DND-41 (cell line): ENCODE measurements at regions not wholly inside any gene's neighbourhood (a gene's known extent, or its start where the extent isn't known, plus 50 kb on each side); places are given as distances from the start of the nearest gene placed in this dataset.

Experiments used
- ATAC-seq: fragments of 200-7000 bp; cut with Tn5 transposase; 3 replicates; pipeline ENCODE4 v1.9.1; 2021; ENCODE audit warnings: low read depth; ENCODE audit not compliant: insufficient read depth
- DNase-seq: peaks from one replicate; pipeline ENCODE4 v3.0.0-alpha.2; 2020
- H2AFZ ChIP-seq: 2 replicates; pipeline ENCODE4 v1.6.0; 2012; ENCODE audit warnings: low read depth, low read length
- H3K27ac ChIP-seq: 2 replicates; pipeline ENCODE4 v1.5.1; 2012; ENCODE audit warnings: low read length, inconsistent platforms
- H3K27me3 ChIP-seq: fragments of 200-600 bp; sonication (generic); 2 replicates; pipeline ENCODE4 v1.6.0; 2012; ENCODE audit warnings: low read length, mild to moderate bottlenecking, inconsistent platforms; ENCODE audit not compliant: insufficient read depth, poor library complexity
- H3K36me3 ChIP-seq: 2 replicates; pipeline ENCODE4 v1.5.1; 2012; ENCODE audit warnings: low read length, inconsistent platforms; ENCODE audit not compliant: insufficient read depth
- H3K4me1 ChIP-seq: 2 replicates; pipeline ENCODE4 v1.5.1; 2012; ENCODE audit warnings: mild to moderate bottlenecking, low read length; ENCODE audit not compliant: insufficient read depth
- H3K4me2 ChIP-seq: 2 replicates; pipeline ENCODE4 v1.6.0; 2012; ENCODE audit warnings: mild to moderate bottlenecking, moderate library complexity, low read length, inconsistent platforms; ENCODE audit not compliant: insufficient read depth
- H3K4me3 ChIP-seq, 2 experiments: fragments of 200-600 bp in 1 of 2; shearing (Covaris generic) in 1 of 2; 2 replicates each; pipeline ENCODE4 v1.5.1; 2012 to 2016; ENCODE audit warnings: inconsistent platforms in 2 of 2, low read length in 2 of 2, mild to moderate bottlenecking in 2 of 2, low read depth in 1 of 2, moderate library complexity in 1 of 2
- H3K79me2 ChIP-seq: 2 replicates; pipeline ENCODE4 v1.6.0; 2012; ENCODE audit warnings: low read length, inconsistent platforms; ENCODE audit not compliant: insufficient read depth
- H3K9ac ChIP-seq: 2 replicates; pipeline ENCODE4 v1.6.0; 2012; ENCODE audit warnings: low read depth, mild to moderate bottlenecking, inconsistent platforms, low read length, moderate library complexity
- H3K9me3 ChIP-seq: 2 replicates; pipeline ENCODE4 v1.5.1; 2012; ENCODE audit warnings: low read length, moderate library complexity, mild to moderate bottlenecking, inconsistent platforms; ENCODE audit not compliant: insufficient read depth, severe bottlenecking
- H4K20me1 ChIP-seq: 2 replicates; pipeline ENCODE4 v1.6.0; 2012; ENCODE audit warnings: low read length; ENCODE audit not compliant: insufficient read depth
- EZH2 ChIP-seq: IDR thresholded peaks from 3 replicates; pipeline ENCODE4 v1.6.1; 2012; ENCODE audit warnings: borderline replicate concordance, low read depth, mild to moderate bottlenecking, moderate library complexity, low read length, inconsistent platforms; ENCODE audit not compliant: severe bottlenecking
- TF ChIP-seq, protein P1 (sequence below): IDR thresholded peaks from 2 replicates; pipeline ENCODE4 v1.5.1; 2012; ENCODE audit warnings: borderline replicate concordance, low read length, moderate library complexity, mild to moderate bottlenecking; ENCODE audit not compliant: poor library complexity, severe bottlenecking; ENCODE audit errors: extremely low read depth

DNA sequence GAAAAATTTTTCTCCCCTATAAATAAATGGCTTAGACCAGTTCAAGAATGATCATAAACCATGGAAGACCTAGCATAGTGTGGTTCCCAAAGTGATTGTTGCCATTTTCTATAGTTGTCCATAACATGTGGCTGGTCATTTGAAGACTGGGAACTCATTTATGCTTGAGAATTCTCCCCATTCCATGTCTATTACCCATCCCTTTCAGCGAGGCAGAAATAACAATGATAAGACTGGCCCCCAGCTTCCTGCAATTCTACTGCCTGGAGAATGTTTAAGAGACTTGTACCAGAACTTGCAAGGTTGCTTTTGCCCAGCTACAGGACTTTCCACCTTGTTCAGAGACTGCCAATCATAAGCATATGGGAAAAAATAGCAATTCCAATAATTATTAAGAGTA lies 146.5 kb upstream of the CDH11 start:
- Histone ChIP-seq H3K9me3 (no peaks in the 10 kb centered on the region), H3K36me3 (no peaks in the 10 kb centered on the region), H3K27ac (no peak overlapping the region), H3K9ac (no peak overlapping the region), H3K4me3 (no peak overlapping the region), H3K27me3 (no peaks in the 10 kb centered on the region), H3K4me1 (no peaks in the 10 kb centered on the region), H4K20me1 (no peaks in the 10 kb centered on the region), H3K79me2 (no peaks in the 10 kb centered on the region), H3K4me2 (no peak overlapping the region), H2AFZ (no peak overlapping the region)
- DNase-seq (no peak), ATAC-seq (no peak)
- TF ChIP-seq, protein P1, sequence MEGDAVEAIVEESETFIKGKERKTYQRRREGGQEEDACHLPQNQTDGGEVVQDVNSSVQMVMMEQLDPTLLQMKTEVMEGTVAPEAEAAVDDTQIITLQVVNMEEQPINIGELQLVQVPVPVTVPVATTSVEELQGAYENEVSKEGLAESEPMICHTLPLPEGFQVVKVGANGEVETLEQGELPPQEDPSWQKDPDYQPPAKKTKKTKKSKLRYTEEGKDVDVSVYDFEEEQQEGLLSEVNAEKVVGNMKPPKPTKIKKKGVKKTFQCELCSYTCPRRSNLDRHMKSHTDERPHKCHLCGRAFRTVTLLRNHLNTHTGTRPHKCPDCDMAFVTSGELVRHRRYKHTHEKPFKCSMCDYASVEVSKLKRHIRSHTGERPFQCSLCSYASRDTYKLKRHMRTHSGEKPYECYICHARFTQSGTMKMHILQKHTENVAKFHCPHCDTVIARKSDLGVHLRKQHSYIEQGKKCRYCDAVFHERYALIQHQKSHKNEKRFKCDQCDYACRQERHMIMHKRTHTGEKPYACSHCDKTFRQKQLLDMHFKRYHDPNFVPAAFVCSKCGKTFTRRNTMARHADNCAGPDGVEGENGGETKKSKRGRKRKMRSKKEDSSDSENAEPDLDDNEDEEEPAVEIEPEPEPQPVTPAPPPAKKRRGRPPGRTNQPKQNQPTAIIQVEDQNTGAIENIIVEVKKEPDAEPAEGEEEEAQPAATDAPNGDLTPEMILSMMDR = no peak
- no peak for TF ChIP-seq EZH2

DNA sequence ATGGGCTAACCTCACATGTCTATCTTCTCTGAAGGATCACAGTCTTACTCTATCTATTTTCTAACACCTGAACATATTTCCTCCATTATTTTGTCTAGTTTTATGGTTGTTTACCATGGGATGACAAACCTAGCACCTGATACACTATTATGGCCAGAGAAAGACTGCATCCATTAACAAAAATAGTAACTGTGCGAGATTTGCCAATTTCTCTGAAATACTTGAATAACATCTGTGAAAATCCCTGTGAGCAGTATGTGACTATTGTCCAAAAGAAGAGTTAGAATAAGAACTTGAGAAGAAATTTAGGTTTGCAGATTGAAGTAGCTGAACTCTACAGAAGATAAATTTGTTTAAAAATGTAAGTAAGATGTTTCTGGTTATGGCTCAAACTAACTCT lies 142.0 kb upstream of the CDH11 start:
- Histone ChIP-seq H3K27ac (no peak overlapping the region), H4K20me1 (no peaks in the 10 kb centered on the region), H3K79me2 (no peaks in the 10 kb centered on the region), H3K4me1 (no peaks in the 10 kb centered on the region), H2AFZ (no peak overlapping the region), H3K36me3 (no peaks in the 10 kb centered on the region), H3K4me2 (no peak overlapping the region), H3K4me3 (no peak overlapping the region), H3K9ac (no peak overlapping the region), H3K27me3 (no peaks in the 10 kb centered on the region), H3K9me3 (no peaks in the 10 kb centered on the region)
- ATAC-seq (no peak), DNase-seq (no peak)
- TF ChIP-seq, protein P1 = no peak
- no peak for TF ChIP-seq EZH2

DNA sequence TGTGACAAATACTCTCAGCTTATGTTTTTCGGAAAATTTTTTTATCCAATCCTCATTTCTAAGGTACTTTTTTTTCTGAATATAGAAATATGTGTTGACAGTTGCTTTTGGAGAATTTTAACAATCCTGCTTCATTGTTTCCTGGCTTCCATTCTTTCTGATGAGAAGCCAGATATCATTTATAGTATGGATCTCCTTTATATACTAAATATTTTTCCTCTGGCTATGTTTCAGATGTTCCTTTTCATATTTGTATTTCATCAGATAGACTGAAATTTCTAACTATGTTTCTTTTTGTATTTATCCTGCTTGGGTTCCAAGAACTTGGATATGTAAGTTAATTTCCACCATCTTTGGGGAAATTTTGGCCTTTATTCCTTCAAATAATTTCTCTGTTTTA lies 138.9 kb upstream of the CDH11 start:
- H3K36me3 ChIP-seq = no peaks in the 10 kb centered on the region
- H3K79me2 ChIP-seq = no peaks in the 10 kb centered on the region
- no peak overlapping the region for H3K4me3 ChIP-seq
- H3K9ac ChIP-seq = no peak overlapping the region
- H2AFZ ChIP-seq = no peak overlapping the region
- H3K4me1 ChIP-seq = no peaks in the 10 kb centered on the region
- TF ChIP-seq EZH2 = no peak
- TF ChIP-seq, protein P1 = no peak
- H3K4me2 ChIP-seq = no peak overlapping the region
- no peaks in the 10 kb centered on the region for H4K20me1 ChIP-seq
- H3K27me3 ChIP-seq = no peaks in the 10 kb centered on the region
- DNase-seq = no peak
- no peaks in the 10 kb centered on the region for H3K9me3 ChIP-seq
- H3K27ac ChIP-seq = no peak overlapping the region
- no peak for ATAC-seq

DNA sequence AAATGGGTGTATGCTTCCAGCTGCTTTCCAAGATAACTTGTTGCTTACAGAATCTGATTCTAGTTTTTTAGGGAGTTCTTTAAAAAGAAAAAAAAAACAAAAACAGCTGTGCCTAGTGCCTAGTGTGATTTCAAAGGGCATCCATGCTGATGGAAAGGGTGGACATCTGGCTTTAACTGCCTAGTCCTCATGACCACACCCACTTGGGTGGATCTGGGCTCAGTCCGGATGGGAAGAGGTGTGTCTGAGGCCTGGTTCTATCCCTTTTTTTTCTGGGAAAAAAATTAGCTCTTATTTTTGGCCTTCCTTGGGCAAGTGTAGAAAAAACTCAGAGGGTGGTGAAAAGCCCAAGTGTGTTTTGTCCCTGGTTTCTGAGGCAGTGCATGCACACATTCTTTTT lies 132.3 kb upstream of the CDH11 start:
- TF ChIP-seq, protein P1 = no peak
- no peak for TF ChIP-seq EZH2
- no peak overlapping the region for H3K4me3 ChIP-seq

More for the DNA sequence above, 132.3 kb upstream of the CDH11 start:
- no peak for DNase-seq
- H4K20me1 ChIP-seq = no peaks in the 10 kb centered on the region
- H3K4me2 ChIP-seq = no peak overlapping the region
- no peak overlapping the region for H3K9ac ChIP-seq
- H3K27me3 ChIP-seq = no peaks in the 10 kb centered on the region
- H3K36me3 ChIP-seq = no peaks in the 10 kb centered on the region
- ATAC-seq = no peak
- no peak overlapping the region for H2AFZ ChIP-seq
- H3K9me3 ChIP-seq = no peaks in the 10 kb centered on the region
- H3K27ac ChIP-seq = no peak overlapping the region
- H3K79me2 ChIP-seq = no peaks in the 10 kb centered on the region
- H3K4me1 ChIP-seq = no peaks in the 10 kb centered on the region
